CD4-positive, alpha-beta T cell treated with Interleukin-15 for 1 hour (primary cell): ENCODE measurements at regions not wholly inside any gene's neighbourhood (a gene's known extent, or its start where the extent isn't known, plus 50 kb on each side); places are given as distances from the start of the nearest gene placed in this dataset.
"Not testable (repeated sequence)": the region's sequence is repeated elsewhere in the genome, so short reads cannot be mapped to it uniquely, and the experiment has no call there.

Experiments
- DNase-seq: peaks from one replicate; pipeline ENCODE4 v3.0.0-alpha.2; 2020

- no peak for DNase-seq
These were observed 713.5 kb downstream of the RFPL4B start for GRCh38 chr6:113060664-113061063.

GRCh38 chr6:113065611-113066010, 718.5 kb downstream of the RFPL4B start:
- DNase-seq = no peak

GRCh38 chr6:113067612-113068275, 720.6 kb downstream of the RFPL4B start:
- DNase-seq = no peak

GRCh38 chr6:113068570-113068969, 721.4 kb downstream of the RFPL4B start:
- no peak for DNase-seq

GRCh38 chr6:113070681-113071080, 723.6 kb downstream of the RFPL4B start:
- DNase-seq = not testable (repeated sequence)

GRCh38 chr6:113073611-113074191, 726.6 kb downstream of the RFPL4B start:
- DNase-seq = no peak

- DNase-seq = no peak
These were observed 729.0 kb downstream of the RFPL4B start for GRCh38 chr6:113076116-113076515.

- DNase-seq = no peak
These were observed 729.7 kb downstream of the RFPL4B start for GRCh38 chr6:113076816-113077215.

GRCh38 chr6:113077794-113078193, 730.7 kb downstream of the RFPL4B start:
- DNase-seq = no peak

- DNase-seq = no peak
These were observed 731.7 kb downstream of the RFPL4B start for GRCh38 chr6:113078791-113079190.

- DNase-seq = no peak
These were observed 735.6 kb downstream of the RFPL4B start for GRCh38 chr6:113082745-113083144.

- no peak for DNase-seq
These were observed 736.8 kb downstream of the RFPL4B start for GRCh38 chr6:113083947-113084346.

GRCh38 chr6:113089056-113089455, 741.9 kb downstream of the RFPL4B start:
- no peak for DNase-seq

GRCh38 chr6:113092795-113093194, 745.7 kb downstream of the RFPL4B start:
- DNase-seq = no peak

GRCh38 chr6:113094779-113095178, 747.6 kb downstream of the RFPL4B start:
- DNase-seq = no peak

- DNase-seq = no peak
These were observed 748.7 kb downstream of the RFPL4B start for GRCh38 chr6:113095841-113096240.

- no peak for DNase-seq
These were observed 754.4 kb upstream of the MARCKS start for GRCh38 chr6:113102761-113103160.

GRCh38 chr6:113103634-113104361, 753.3 kb upstream of the MARCKS start:
- no peak for DNase-seq

GRCh38 chr6:113104541-113104940, 752.6 kb upstream of the MARCKS start:
- no peak for DNase-seq

GRCh38 chr6:113104951-113105350, 752.2 kb upstream of the MARCKS start:
- DNase-seq = no peak

GRCh38 chr6:113110211-113110610, 746.9 kb upstream of the MARCKS start:
- no peak for DNase-seq

- DNase-seq = no peak
These were observed 745.6 kb upstream of the MARCKS start for GRCh38 chr6:113111550-113111949.

GRCh38 chr6:113112086-113112485, 745.1 kb upstream of the MARCKS start:
- DNase-seq = no peak

- no peak for DNase-seq
These were observed 741.9 kb upstream of the MARCKS start for GRCh38 chr6:113115196-113115595.
